ENCODE measurements at regions not wholly inside any gene's neighbourhood (a gene's known extent, or its start where the extent isn't known, plus 50 kb on each side); places are given as distances from the start of the nearest gene placed in this dataset.

DNA sequence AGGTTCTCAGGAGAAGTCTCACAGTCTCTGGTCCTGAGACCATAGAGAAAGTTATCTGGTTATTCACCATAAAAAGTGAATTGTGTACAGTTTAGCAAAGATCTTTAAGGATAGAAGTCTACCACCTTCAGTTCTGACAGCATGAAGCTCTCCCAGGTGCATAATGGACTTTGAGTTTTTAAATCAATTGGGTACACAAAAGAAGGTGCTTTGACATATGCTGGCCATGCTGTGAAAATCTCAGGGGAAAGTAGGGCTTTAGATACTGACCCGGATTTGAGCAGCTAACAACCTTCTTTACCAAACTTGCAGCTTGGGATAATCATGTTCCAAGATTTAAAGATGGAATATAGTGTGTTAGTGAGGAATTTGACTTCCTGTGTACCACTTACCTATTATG is 264.2 kb downstream of the ZSWIM6 start:
- Histone ChIP-seq H3K27ac (no peak overlapping the region), H3K9me3 (no peaks in the 10 kb centered on the region), H3K4me1 (no peaks in the 10 kb centered on the region), H3K27me3 (no peaks in the 10 kb centered on the region), H3K4me3 (no peak overlapping the region), H3K36me3 (no peaks in the 10 kb centered on the region)
- intact Hi-C loops (cut with DNase I), result no loop called here
- no peak for DNase-seq (ENCODE audit: extremely low spot score in 2 of 2)
- TF ChIP-seq, protein P1, sequence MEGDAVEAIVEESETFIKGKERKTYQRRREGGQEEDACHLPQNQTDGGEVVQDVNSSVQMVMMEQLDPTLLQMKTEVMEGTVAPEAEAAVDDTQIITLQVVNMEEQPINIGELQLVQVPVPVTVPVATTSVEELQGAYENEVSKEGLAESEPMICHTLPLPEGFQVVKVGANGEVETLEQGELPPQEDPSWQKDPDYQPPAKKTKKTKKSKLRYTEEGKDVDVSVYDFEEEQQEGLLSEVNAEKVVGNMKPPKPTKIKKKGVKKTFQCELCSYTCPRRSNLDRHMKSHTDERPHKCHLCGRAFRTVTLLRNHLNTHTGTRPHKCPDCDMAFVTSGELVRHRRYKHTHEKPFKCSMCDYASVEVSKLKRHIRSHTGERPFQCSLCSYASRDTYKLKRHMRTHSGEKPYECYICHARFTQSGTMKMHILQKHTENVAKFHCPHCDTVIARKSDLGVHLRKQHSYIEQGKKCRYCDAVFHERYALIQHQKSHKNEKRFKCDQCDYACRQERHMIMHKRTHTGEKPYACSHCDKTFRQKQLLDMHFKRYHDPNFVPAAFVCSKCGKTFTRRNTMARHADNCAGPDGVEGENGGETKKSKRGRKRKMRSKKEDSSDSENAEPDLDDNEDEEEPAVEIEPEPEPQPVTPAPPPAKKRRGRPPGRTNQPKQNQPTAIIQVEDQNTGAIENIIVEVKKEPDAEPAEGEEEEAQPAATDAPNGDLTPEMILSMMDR (IDR thresholded peaks at IDR 0.05), result no peak
- TF ChIP-seq POLR2AphosphoS5 (IDR thresholded peaks at IDR 0.05; ENCODE audit: insufficient read depth in 1 of 2, low read depth in 1 of 2) (no peak), POLR2A (IDR thresholded peaks at IDR 0.05) (no peak)

DNA sequence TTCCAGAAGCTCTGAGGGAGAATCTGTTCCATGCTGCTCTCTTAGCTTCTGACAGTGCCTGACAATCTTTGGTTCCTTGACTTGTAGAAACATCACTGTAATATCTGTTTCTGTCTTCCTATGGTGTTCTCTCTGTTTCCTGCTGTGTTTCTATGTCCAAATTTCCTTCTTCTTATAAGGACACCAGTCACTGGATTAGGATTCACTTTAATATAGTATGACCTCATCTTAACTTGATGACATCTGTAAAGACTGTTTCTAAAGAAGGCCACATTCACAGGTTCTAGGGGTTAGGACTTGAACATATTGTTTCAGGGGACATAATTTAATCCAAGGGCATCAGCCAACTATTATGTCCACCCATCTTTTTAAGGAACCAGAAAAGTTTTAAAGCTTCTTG is 265.6 kb downstream of the ZSWIM6 start:
- Histone ChIP-seq H3K36me3 (no peaks in the 10 kb centered on the region), H3K9me3 (no peaks in the 10 kb centered on the region), H3K27me3 (no peaks in the 10 kb centered on the region), H3K4me1 (no peaks in the 10 kb centered on the region), H3K4me3 (no peak overlapping the region), H3K27ac (no peak overlapping the region)
- no peak for DNase-seq (ENCODE audit: extremely low spot score in 2 of 2)
- intact Hi-C loops (cut with DNase I), result no loop called here
- TF ChIP-seq, protein P1 (IDR thresholded peaks at IDR 0.05), result no peak
- TF ChIP-seq POLR2A (IDR thresholded peaks at IDR 0.05) (no peak), POLR2AphosphoS5 (IDR thresholded peaks at IDR 0.05; ENCODE audit: insufficient read depth in 1 of 2, low read depth in 1 of 2) (no peak)

DNA sequence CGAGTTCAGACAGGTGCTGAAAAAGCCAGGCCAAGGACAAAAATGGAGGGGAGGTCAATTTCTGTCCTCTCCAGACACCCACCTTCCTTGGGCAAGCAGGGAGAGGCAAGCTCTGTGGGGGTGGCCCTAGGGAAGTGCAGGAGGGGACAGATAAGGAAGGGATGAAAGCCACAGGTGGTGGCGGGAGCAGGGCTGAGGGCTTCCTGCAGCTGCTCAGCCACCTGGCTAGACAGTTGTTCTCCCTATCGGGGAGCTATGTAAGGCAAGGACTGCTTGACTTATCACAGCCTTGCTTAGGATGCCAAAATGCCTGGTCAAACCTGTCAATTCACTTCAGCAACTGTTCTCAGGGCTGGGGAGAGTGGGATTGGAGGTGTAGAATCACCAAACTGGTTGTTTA is 266.1 kb downstream of the ZSWIM6 start:
- H3K27me3 ChIP-seq, result no peaks in the 10 kb centered on the region
- H3K27ac ChIP-seq, result no peak overlapping the region
- H3K4me3 ChIP-seq, result no peak overlapping the region
- H3K9me3 ChIP-seq, result no peaks in the 10 kb centered on the region
- intact Hi-C loops (cut with DNase I), result no loop called here
- no peaks in the 10 kb centered on the region for H3K36me3 ChIP-seq
- no peaks in the 10 kb centered on the region for H3K4me1 ChIP-seq
- DNase-seq (ENCODE audit: extremely low spot score in 2 of 2), result no peak
- no peak for TF ChIP-seq POLR2A (IDR thresholded peaks at IDR 0.05)
- no peak for TF ChIP-seq POLR2AphosphoS5 (IDR thresholded peaks at IDR 0.05; ENCODE audit: insufficient read depth in 1 of 2, low read depth in 1 of 2)
- TF ChIP-seq, protein P1 (IDR thresholded peaks at IDR 0.05), result no peak

DNA sequence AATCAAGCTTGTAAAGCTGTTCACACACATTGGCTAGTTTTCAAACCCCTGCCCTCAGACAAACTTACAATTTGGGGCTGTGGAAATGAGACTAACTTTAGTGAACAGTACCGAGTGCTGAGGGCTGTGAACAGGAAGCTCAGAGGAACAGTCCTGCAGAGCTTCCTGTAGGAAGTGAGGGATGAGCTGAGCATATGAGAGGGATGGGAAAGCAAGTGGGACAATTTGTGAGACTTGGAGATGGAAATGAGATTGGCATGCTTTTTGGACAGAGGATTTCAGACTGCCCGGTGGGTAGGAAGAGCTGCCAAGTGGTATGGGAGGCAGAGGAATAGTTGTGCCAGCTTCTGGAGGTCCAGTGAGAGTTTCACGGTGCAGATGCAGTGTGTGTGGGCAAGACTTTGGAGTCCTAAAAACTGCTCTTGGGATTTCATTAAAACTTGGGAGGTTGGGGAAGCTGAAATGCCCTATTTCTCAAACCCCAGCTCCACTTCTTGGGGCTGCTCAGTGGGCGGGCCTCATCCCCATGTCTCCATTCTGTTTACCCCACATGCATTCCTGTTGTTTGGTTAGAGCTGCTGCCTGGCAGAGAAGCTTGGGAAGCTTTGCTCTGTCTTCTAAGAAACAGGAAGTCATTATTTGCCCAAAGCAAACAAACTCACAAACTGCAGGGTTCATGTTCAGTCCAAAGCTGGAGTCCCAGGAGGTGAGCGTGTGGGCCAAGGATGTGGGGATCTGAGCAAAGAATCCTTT is 267.5 kb downstream of the ZSWIM6 start:
- Histone ChIP-seq H3K27ac (no peak overlapping the region), H3K4me1 (no peaks in the 10 kb centered on the region), H3K9me3 (no peaks in the 10 kb centered on the region), H3K36me3 (no peaks in the 10 kb centered on the region), H3K4me3 (no peak overlapping the region), H3K27me3 (no peaks in the 10 kb centered on the region)
- DNase-seq (ENCODE audit: extremely low spot score in 2 of 2), result no peak
- TF ChIP-seq POLR2AphosphoS5 (IDR thresholded peaks at IDR 0.05; ENCODE audit: insufficient read depth in 1 of 2, low read depth in 1 of 2) (no peak), POLR2A (IDR thresholded peaks at IDR 0.05) (no peak)
- TF ChIP-seq, protein P1 (IDR thresholded peaks at IDR 0.05), result no peak
- intact Hi-C loops (cut with DNase I), result no loop called here

DNA sequence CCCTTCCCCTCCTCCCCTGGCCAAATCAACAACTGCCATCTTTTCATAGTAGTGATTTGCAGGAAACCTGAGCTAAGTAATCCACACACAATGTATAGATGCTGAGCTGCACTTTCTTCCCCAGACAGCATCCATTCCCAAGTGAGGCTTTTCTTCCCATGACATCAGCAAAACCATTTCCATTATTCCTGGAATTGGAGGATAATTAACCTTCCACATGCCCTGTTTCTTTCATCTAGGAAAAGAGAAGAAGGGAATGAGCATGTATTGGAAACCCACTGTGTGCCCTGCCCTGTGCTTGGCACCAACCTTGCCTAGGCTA is 268.0 kb downstream of the ZSWIM6 start:
- intact Hi-C loops (cut with DNase I), result no loop called here
- no peaks in the 10 kb centered on the region for H3K36me3 ChIP-seq
- H3K27me3 ChIP-seq, result no peaks in the 10 kb centered on the region
- H3K4me3 ChIP-seq, result no peak overlapping the region
- no peak for DNase-seq (ENCODE audit: extremely low spot score in 2 of 2)
- no peak overlapping the region for H3K27ac ChIP-seq
- H3K4me1 ChIP-seq, result no peaks in the 10 kb centered on the region
- TF ChIP-seq, protein P1 (IDR thresholded peaks at IDR 0.05), result no peak
- TF ChIP-seq POLR2AphosphoS5 (IDR thresholded peaks at IDR 0.05; ENCODE audit: insufficient read depth in 1 of 2, low read depth in 1 of 2) (no peak), POLR2A (IDR thresholded peaks at IDR 0.05) (no peak)
- H3K9me3 ChIP-seq, result no peaks in the 10 kb centered on the region

All from vagina (tissue), 2 donors.